ENCODE measurements at regions not wholly inside any gene's neighbourhood (a gene's known extent, or its start where the extent isn't known, plus 50 kb on each side); places are given as distances from the start of the nearest gene placed in this dataset.

DNA sequence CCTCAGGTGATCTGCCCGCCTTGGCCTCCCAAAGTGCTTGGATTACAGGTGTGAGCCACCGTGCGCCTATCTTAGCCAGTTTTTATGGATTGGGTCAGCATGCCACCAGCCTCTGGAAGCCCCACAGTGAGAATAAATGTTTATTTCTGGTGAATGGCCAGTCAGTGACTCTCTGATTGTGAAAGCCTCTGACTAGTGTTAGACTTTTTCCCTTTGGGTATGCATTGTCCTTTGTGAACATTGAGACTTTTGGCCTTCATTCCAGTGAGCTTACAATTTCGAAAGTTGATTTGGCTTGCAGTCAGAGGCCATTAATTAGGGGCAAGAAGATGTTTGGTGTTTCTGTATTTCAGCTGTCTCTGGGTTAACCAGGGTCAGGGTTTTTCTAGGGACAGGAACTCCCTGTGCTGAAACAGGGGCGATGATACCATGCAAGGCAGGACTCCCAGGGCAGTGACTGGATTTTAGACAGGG is 274.5 kb upstream of the C2CD4B start:
- no peak for DNase-seq (ENCODE audit: low read depth in 2 of 2)

GRCh38 chr15:62440362-62441105 is 275.4 kb upstream of the C2CD4B start:
- no peak for DNase-seq (ENCODE audit: low read depth in 2 of 2)

GRCh38 chr15:62444104-62445022 is 279.3 kb upstream of the C2CD4B start:
- no peak for DNase-seq (ENCODE audit: low read depth in 2 of 2)

- DNase-seq (ENCODE audit: low read depth in 2 of 2): no peak
These were observed 280.2 kb upstream of the C2CD4B start for GRCh38 chr15:62445244-62445643.

GRCh38 chr15:62446984-62447383 is 281.9 kb upstream of the C2CD4B start:
- DNase-seq (ENCODE audit: low read depth in 2 of 2): no peak

DNA sequence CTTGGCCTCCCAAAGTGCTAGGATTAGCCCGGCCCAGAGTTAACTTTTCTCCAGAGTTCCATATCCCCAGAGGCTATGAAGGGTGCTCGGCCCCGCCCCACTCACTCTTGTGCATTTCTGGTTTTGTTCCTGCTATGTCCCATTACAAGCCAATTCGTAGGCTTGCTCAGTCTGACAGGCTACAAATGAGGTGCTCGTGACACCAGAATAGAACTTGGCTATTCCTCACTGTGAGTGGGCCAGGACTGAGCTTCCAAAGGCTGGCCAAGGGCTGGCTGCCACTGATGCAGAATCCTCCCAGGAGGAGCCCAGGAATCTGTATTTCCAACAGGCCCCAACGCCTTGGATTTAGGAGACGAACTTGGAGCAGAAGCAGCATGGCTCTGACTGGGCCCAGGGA is 282.7 kb upstream of the C2CD4B start:
- no peak for DNase-seq (ENCODE audit: low read depth in 2 of 2)

DNA sequence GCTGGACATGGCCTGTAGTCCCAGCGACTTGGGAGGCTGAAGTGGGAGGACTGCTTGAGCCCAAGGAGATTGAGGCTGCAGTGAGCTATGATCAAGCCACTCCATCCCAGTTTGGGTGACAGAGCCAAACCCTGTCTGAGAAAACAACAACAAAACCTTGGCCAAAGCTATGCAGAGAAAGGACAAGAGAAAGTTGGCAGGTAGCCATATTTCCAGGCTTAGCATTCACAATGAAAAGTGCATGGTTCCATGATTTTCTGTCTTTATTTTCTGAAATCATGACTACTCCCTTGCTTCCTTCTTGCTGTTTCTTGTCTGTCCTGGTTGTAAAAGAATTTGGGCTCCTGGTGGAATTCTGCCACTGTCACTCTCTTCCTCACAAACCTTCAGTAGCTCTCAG is 284.6 kb upstream of the C2CD4B start:
- DNase-seq (ENCODE audit: low read depth in 2 of 2): no peak

DNA sequence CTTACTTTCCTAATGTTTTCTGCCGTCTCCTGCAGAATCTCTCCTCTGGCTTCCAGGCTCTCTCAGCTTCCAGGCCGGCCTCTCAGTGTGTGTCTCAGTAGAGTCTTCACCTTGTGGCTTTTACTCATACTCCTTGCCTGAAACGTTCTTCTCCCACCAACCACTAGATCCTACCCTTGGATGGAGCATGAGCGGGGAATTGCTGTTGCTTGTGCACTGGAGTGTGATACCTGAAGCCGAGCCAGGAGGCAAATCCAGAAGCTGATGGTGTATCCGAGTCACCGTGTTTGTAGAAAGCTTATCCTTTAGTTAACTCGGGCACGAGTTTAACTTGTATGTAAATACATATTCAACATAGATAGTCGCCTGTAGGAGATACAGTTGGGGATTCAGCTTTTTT is 285.0 kb upstream of the C2CD4B start:
- no peak for DNase-seq (ENCODE audit: low read depth in 2 of 2)

DNA sequence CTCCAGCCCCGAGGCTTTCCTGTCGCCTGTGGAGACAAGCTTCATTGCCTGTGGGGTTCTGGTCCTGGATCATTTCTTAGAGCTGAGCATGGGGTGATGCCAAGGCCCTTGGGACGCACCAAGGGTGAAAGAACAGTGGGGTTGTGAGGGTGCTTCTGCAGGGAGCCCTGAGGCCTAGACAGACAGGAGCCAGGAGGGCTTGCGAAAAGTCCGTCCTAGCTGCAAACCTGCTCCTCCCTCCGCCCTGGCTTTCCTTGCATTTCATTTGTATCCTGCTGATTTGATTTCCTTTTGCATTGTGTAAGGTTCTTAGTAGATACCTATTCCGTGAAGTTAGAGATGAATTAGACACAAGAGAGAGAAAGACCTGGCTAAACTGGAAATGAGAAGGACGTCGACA is 286.9 kb upstream of the C2CD4B start:
- no peak for DNase-seq (ENCODE audit: low read depth in 2 of 2)

DNA sequence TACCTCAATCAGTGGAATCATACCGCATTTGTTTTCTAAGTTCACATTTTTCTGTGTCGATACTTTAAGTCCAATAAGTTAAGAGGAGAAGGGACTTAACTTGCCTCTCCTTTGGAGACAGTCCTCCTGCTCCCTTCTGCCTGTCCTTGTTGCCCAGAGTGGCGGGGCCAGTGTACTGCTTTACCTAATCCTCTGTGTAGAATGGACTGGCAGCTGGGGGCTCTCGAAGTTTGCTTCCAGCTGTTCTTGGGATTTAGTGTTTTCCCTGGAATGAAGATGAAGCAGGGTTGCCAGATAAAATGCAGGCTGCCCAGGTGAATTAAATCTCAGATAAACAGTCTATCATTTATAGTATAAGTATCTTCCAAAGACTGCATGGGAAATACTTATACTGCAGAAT is 287.6 kb upstream of the C2CD4B start:
- no peak for DNase-seq (ENCODE audit: low read depth in 2 of 2)

- DNase-seq (ENCODE audit: low read depth in 2 of 2): no peak
These were observed 288.3 kb upstream of the C2CD4B start for GRCh38 chr15:62453375-62453774.

DNA sequence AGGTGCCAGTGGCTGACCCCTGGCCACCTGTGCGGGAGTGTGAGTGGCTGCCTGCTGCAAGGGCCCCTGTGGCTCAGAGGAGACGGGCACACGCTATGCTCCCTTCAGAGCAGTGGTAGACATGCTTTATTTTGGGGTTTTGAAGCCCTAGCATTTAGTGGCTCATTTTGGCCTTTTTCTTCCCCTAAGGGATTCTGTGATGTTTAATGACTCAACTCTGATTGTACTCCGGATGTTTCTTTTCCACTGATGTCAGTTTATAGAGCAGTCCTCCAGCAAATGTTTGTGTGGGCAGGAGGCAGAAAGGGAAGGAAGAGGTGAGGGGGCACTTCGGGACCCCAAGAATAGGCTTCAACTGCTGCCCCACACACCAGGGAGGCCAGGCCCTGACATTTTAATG is 288.9 kb upstream of the C2CD4B start:
- no peak for DNase-seq (ENCODE audit: low read depth in 2 of 2)

GRCh38 chr15:62454567-62455172 is 289.6 kb upstream of the C2CD4B start:
- DNase-seq (ENCODE audit: low read depth in 2 of 2): no peak

GRCh38 chr15:62455441-62455921 is 290.4 kb upstream of the C2CD4B start:
- no peak for DNase-seq (ENCODE audit: low read depth in 2 of 2)

DNA sequence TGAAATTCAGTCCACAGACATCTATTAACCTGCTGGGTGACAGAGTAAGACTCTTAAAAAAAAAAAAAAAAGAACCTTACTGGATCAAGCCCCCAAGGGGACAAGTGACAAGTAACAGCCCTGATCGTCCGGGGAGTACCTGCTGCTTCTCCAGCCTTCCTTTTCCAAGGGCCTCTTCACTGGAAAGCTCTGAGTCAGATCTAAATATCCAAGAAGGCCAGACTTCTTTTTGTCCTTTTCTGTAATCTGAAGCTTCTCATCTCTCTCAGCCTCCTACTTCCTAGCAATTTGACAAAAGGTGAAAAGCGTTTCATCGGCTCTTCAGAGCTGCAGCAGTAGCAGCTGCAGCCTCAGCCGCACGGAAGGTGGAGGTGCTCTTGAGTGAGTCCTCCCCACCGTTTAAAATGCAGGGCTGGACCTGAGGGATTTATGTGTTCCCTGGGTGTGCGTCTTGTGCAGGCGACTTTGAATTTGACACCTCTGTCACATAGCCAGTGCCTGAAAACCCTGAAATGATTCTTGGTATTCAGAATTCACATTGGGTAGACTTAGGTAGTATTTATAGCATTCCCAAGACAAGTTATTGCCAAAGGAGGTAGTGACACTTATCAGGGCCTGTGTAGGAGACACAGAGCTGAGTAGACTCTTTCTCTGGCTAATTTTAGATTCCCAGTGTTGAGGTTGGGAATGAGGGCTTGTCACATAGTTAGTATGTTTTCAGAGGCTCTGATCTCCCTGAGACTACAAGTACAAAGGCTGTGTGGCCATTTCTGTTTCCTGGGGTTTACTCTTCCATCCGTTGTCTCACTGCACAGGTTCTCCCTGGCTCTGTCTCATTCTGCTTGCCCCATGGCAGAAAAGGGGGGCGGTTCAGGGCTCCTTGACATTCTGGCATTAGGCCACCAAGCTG is 291.2 kb upstream of the C2CD4B start:
- DNase-seq (ENCODE audit: low read depth in 2 of 2): no peak

GRCh38 chr15:62457100-62457499 is 292.0 kb upstream of the C2CD4B start:
- no peak for DNase-seq (ENCODE audit: low read depth in 2 of 2)

- DNase-seq (ENCODE audit: low read depth in 2 of 2): no peak
These were observed 294.8 kb upstream of the C2CD4B start for GRCh38 chr15:62459875-62460274.

DNA sequence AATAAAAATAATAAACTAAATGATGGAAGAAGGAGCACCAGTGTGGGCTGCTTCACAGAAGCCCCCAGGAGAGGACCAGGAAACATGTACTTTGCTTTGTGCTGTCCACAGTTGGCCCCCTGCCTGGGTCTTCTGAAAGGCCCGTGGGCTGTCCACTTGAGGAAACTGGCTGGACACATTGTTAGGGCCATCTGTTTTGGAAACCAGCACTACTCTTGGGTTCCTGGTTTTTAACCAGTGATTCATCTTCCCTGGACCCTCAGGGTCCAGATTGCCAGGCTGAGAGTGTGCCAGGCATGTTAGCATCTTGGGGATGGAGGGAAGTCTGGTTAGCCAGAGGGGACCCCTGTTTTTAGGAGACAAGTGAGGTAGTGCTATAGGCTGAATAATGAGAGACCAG is 297.2 kb upstream of the C2CD4B start:
- no peak for DNase-seq (ENCODE audit: low read depth in 2 of 2)

DNA sequence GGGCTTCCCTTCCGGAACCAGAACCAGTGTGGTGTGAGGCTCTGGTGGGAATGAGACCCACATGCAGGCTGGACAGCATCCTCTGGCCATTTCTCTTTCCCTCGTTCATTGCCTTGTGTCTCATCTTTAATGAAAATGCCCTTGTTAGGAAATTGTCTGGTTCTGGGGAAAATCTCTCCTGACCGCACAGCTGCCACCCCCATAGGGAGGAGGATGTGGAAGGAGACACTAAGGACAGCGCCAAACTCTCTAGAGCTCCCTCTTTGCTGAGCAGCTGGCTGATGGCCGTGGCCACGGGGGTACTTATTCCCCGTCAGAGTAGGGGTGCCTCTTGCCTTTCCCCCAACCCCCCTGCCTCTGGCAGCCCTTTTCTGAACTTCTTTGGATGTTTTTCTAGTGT is 297.6 kb upstream of the C2CD4B start:
- DNase-seq (ENCODE audit: low read depth in 2 of 2): no peak

DNA sequence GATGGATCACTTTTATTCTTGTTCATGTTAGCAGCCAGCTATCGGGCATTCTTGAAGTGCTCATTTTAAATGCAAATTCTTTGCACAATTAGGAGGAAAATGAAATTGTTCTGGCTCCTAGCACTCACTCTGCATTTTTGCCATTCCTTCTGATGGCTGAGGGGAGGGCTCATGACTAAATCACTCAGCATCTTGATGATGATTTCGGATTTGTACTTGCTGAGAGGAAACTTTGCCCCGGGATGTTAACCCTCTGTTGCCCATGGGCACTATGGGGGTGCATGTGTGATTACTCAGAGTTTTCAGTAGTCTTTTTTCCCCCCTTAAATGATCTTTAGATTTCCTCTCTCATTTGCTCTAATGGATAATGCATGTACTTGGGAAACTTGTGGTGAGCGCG is 299.6 kb upstream of the C2CD4B start:
- DNase-seq (ENCODE audit: low read depth in 2 of 2): no peak

DNA sequence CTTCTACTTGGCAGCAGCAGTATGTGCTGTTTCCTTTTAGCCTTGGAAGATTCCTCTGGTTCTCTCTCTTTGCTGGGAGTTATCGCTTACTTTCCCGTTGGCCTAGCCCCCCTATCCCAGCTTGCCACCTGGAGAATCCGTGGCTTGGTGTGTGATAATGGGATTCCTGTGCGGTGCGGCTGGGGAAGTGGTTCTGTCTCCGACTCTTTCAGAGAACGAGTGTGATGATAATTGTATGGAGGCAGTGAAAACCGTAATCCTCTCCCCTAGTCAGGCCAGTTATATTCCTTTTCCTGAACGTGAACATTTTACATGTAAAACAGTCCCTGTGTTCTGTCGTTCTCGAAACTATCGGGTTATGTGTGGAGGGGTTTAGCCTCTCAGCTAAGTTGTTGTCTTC is 300.1 kb upstream of the C2CD4B start:
- no peak for DNase-seq (ENCODE audit: low read depth in 2 of 2)
